HL-60 (cell line): ENCODE measurements at regions not wholly inside any gene's neighbourhood (a gene's known extent, or its start where the extent isn't known, plus 50 kb on each side); places are given as distances from the start of the nearest gene placed in this dataset.

Experiments
- DNase-seq, 2 experiments: peaks; one replicate each; pipeline ENCODE4 v3.0.0-alpha.2; 2010 to 2020; ENCODE audit warnings: low read depth in 1 of 2, low spot score in 1 of 2
- H3K27ac ChIP-seq: fragments of 250-450 bp; sonication (Bioruptor Pico); replicated peaks from 2 replicates; pipeline ENCODE4 v1.5.1; 2020; ENCODE audit warnings: mild to moderate bottlenecking, moderate library complexity
- H3K27me3 ChIP-seq: fragments of 250-450 bp; sonication (Bioruptor Pico); 2 replicates; pipeline ENCODE4 v1.5.1; 2021; ENCODE audit warnings: mild to moderate bottlenecking, moderate library complexity; ENCODE audit not compliant: insufficient read depth, poor library complexity, severe bottlenecking
- H3K4me3 ChIP-seq: replicated peaks from 2 replicates; pipeline ENCODE4 v1.5.1; 2011; ENCODE audit warnings: mild to moderate bottlenecking, control low read depth, low read length; ENCODE audit not compliant: insufficient read depth
- GABPA ChIP-seq: IDR thresholded peaks from 2 replicates; pipeline ENCODE4 v1.6.1; 2012; ENCODE audit warnings: low read depth
- POLR2AphosphoS5 ChIP-seq: IDR thresholded peaks from 2 replicates; pipeline ENCODE4 v1.6.1; 2012; ENCODE audit warnings: low read depth
- SPI1 ChIP-seq: IDR thresholded peaks from 2 replicates; pipeline ENCODE4 v1.6.1; 2012; ENCODE audit warnings: low read depth, mild to moderate bottlenecking, borderline replicate concordance
- TF ChIP-seq, protein P1 (sequence below): IDR thresholded peaks from one replicate; pipeline ENCODE4 v1.5.1; 2011; ENCODE audit warnings: low read length, control low read depth, inconsistent platforms; ENCODE audit not compliant: insufficient read depth
- TF ChIP-seq, protein P2 (sequence below): IDR thresholded peaks from 2 replicates; pipeline ENCODE4 v1.6.1; 2012; ENCODE audit warnings: low read depth; ENCODE audit not compliant: insufficient replicate concordance

DNA sequence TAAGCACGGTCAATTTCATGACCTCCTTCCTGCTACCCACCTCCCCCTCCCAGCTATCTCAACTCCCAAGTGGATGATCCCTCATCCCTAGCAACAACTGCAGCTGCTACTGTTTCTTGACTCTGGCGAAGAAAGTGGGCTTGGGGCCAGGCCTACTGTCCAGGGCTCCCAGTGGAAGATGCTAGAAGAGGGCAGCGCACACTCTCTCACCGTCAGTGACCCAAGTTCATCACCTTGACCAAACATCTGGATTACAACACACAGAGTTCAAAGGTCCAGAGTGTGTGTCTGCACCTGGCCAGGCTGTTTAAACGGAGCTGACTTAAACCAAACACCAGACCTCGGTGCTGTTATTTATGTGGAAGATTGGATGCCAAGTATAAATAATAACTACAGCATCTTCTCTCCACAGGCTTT, 385.6 kb downstream of the SHQ1 start:
- H3K27me3 ChIP-seq: no peaks in the 10 kb centered on the region
- TF ChIP-seq POLR2AphosphoS5 (no peak), SPI1 (no peak), GABPA (no peak)
- TF ChIP-seq, protein P1, sequence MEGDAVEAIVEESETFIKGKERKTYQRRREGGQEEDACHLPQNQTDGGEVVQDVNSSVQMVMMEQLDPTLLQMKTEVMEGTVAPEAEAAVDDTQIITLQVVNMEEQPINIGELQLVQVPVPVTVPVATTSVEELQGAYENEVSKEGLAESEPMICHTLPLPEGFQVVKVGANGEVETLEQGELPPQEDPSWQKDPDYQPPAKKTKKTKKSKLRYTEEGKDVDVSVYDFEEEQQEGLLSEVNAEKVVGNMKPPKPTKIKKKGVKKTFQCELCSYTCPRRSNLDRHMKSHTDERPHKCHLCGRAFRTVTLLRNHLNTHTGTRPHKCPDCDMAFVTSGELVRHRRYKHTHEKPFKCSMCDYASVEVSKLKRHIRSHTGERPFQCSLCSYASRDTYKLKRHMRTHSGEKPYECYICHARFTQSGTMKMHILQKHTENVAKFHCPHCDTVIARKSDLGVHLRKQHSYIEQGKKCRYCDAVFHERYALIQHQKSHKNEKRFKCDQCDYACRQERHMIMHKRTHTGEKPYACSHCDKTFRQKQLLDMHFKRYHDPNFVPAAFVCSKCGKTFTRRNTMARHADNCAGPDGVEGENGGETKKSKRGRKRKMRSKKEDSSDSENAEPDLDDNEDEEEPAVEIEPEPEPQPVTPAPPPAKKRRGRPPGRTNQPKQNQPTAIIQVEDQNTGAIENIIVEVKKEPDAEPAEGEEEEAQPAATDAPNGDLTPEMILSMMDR: no peak
- TF ChIP-seq, protein P2, sequence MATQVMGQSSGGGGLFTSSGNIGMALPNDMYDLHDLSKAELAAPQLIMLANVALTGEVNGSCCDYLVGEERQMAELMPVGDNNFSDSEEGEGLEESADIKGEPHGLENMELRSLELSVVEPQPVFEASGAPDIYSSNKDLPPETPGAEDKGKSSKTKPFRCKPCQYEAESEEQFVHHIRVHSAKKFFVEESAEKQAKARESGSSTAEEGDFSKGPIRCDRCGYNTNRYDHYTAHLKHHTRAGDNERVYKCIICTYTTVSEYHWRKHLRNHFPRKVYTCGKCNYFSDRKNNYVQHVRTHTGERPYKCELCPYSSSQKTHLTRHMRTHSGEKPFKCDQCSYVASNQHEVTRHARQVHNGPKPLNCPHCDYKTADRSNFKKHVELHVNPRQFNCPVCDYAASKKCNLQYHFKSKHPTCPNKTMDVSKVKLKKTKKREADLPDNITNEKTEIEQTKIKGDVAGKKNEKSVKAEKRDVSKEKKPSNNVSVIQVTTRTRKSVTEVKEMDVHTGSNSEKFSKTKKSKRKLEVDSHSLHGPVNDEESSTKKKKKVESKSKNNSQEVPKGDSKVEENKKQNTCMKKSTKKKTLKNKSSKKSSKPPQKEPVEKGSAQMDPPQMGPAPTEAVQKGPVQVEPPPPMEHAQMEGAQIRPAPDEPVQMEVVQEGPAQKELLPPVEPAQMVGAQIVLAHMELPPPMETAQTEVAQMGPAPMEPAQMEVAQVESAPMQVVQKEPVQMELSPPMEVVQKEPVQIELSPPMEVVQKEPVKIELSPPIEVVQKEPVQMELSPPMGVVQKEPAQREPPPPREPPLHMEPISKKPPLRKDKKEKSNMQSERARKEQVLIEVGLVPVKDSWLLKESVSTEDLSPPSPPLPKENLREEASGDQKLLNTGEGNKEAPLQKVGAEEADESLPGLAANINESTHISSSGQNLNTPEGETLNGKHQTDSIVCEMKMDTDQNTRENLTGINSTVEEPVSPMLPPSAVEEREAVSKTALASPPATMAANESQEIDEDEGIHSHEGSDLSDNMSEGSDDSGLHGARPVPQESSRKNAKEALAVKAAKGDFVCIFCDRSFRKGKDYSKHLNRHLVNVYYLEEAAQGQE: no peak
- no peak overlapping the region for H3K4me3 ChIP-seq
- DNase-seq: no peak
- no peak overlapping the region for H3K27ac ChIP-seq

DNA sequence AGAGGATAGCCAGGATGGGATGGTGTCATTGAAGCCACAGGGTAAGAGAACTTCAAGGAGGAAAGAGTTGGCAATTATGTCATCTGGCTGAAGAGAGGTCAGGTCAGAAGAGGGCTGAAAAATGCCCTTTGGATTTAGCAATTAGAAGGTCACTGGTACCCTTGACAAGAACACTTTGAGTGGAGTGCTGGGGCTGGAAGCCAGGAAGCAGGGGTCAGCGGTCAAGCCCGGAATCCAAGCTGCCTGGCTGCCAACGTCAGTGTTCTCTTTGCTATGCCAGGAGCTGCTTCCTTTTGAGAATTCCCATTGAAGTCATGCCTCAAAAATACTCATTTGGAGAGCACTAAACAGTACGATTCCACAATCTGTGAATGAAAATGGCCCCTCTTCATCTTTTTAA, 386.5 kb downstream of the SHQ1 start:
- H3K4me3 ChIP-seq: no peak overlapping the region
- no peaks in the 10 kb centered on the region for H3K27me3 ChIP-seq
- no peak overlapping the region for H3K27ac ChIP-seq
- DNase-seq: no peak
- TF ChIP-seq SPI1 (no peak), GABPA (no peak), POLR2AphosphoS5 (no peak)
- TF ChIP-seq, protein P1: no peak
- TF ChIP-seq, protein P2: no peak

- DNase-seq: no peak
- no peak for TF ChIP-seq GABPA
- TF ChIP-seq, protein P1: no peak
- TF ChIP-seq, protein P2: no peak
- no peak for TF ChIP-seq POLR2AphosphoS5
- TF ChIP-seq SPI1: no peak
- Histone ChIP-seq H3K4me3 (no peak overlapping the region), H3K27me3 (no peaks in the 10 kb centered on the region), H3K27ac (no peak overlapping the region)
Observed at GRCh38 chr3:72460205-72461174, 387.8 kb downstream of the SHQ1 start.
